HG02623 (cell line): ENCODE measurements at regions not wholly inside any gene's neighbourhood (a gene's known extent, or its start where the extent isn't known, plus 50 kb on each side); places are given as distances from the start of the nearest gene placed in this dataset.

Experiments
- ATAC-seq: cut with Tn5 transposase; IDR thresholded peaks from one replicate; pipeline ENCODE4 v1.9.1; 2021; ENCODE audit warnings: moderate library complexity; ENCODE audit not compliant: unreplicated experiment

- no peak for ATAC-seq
Observed at GRCh38 chr10:31143331-31143935, 111.8 kb upstream of the ZNF438 start.

- ATAC-seq, result no peak
Observed at GRCh38 chr10:31145986-31146385, 114.3 kb upstream of the ZNF438 start.

- ATAC-seq, result no peak
Observed at GRCh38 chr10:31146491-31147209, 115.0 kb upstream of the ZNF438 start.

GRCh38 chr10:31147210-31147608, 115.5 kb upstream of the ZNF438 start:
- no peak for ATAC-seq

- ATAC-seq, result no peak
Observed at GRCh38 chr10:31148951-31149350, 117.3 kb upstream of the ZNF438 start.

GRCh38 chr10:31149835-31150512, 118.3 kb upstream of the ZNF438 start:
- no peak for ATAC-seq

- ATAC-seq, result no peak
Observed at GRCh38 chr10:31151301-31151700, 119.6 kb upstream of the ZNF438 start.

- no peak for ATAC-seq
Observed at GRCh38 chr10:31152421-31153135, 120.9 kb upstream of the ZNF438 start.

GRCh38 chr10:31153161-31153560, 121.5 kb upstream of the ZNF438 start:
- ATAC-seq, result no peak

GRCh38 chr10:31153692-31154091, 122.0 kb upstream of the ZNF438 start:
- no peak for ATAC-seq

GRCh38 chr10:31154996-31155395, 123.3 kb upstream of the ZNF438 start:
- no peak for ATAC-seq

- ATAC-seq, result no peak
Observed at GRCh38 chr10:31157123-31158010, 125.7 kb upstream of the ZNF438 start.

- ATAC-seq, result no peak
Observed at GRCh38 chr10:31158011-31158658, 126.5 kb upstream of the ZNF438 start.

GRCh38 chr10:31166606-31167005, 134.9 kb upstream of the ZNF438 start:
- ATAC-seq, result no peak

- ATAC-seq, result no peak
Observed at GRCh38 chr10:31170636-31171035, 139.0 kb upstream of the ZNF438 start.

GRCh38 chr10:31171402-31172083, 139.9 kb upstream of the ZNF438 start:
- ATAC-seq, result no peak

- no peak for ATAC-seq
Observed at GRCh38 chr10:31172925-31173324, 141.3 kb upstream of the ZNF438 start.

GRCh38 chr10:31173752-31174151, 142.1 kb upstream of the ZNF438 start:
- ATAC-seq, result no peak

GRCh38 chr10:31179091-31179680, 139.8 kb upstream of the ZEB1 start:
- no peak for ATAC-seq
